ENCODE measurements at regions not wholly inside any gene's neighbourhood (a gene's known extent, or its start where the extent isn't known, plus 50 kb on each side); places are given as distances from the start of the nearest gene placed in this dataset.

- no peak for TF ChIP-seq ZNF513 (tag by site-specific recombination; IDR thresholded peaks at IDR 0.05)
- no peak for TF ChIP-seq WT1 (tag by site-specific recombination; IDR thresholded peaks at IDR 0.05)
- no peak for TF ChIP-seq ZNF16 (tag by site-specific recombination; IDR thresholded peaks at IDR 0.05; ENCODE audit: low read depth)
- no peak for TF ChIP-seq ZNF623 (tag by site-specific recombination; IDR thresholded peaks at IDR 0.05)
- TF ChIP-seq ZSCAN5A (tag by site-specific recombination; IDR thresholded peaks at IDR 0.05), result no peak
- TF ChIP-seq KLF10 (tag by site-specific recombination; IDR thresholded peaks at IDR 0.05), result no peak
- peak; percentile 58; the same call in 1 of the 2 replicates for TF ChIP-seq KLF17 (tag by site-specific recombination; IDR thresholded peaks at IDR 0.05)
- TF ChIP-seq PBX3 (CRISPR knock-in tag; IDR thresholded peaks at IDR 0.05), result no peak; the same call in 1 of the 2 replicates
- TF ChIP-seq ZNF354C (tag by site-specific recombination; IDR thresholded peaks at IDR 0.05; ENCODE audit: borderline replicate concordance, low read depth), result no peak
- no peak for TF ChIP-seq MZF1 (tag by site-specific recombination; IDR thresholded peaks at IDR 0.05; ENCODE audit: borderline replicate concordance)
- TF ChIP-seq ZIC2 (tag by site-specific recombination; IDR thresholded peaks at IDR 0.05), result no peak
- TF ChIP-seq ZNF140 (tag by site-specific recombination; IDR thresholded peaks at IDR 0.05), result no peak
- no peak for TF ChIP-seq TRIM28 (IDR thresholded peaks at IDR 0.05; ENCODE audit: borderline replicate concordance, low read length)
- no peak for TF ChIP-seq INSM2 (tag by site-specific recombination; IDR thresholded peaks at IDR 0.05)
- no peak for TF ChIP-seq ZBTB48 (tag by site-specific recombination; IDR thresholded peaks at IDR 0.05)
- no peak for TF ChIP-seq KLF8 (tag by site-specific recombination; IDR thresholded peaks at IDR 0.05)
- TF ChIP-seq ZSCAN30 (tag by site-specific recombination; IDR thresholded peaks at IDR 0.05), result no peak
- no peak for TF ChIP-seq ZBTB20 (tag by site-specific recombination; IDR thresholded peaks at IDR 0.05)
- TF ChIP-seq ZNF473 (tag by site-specific recombination; IDR thresholded peaks at IDR 0.05), result no peak
- TF ChIP-seq ZNF747 (tag by site-specific recombination; IDR thresholded peaks at IDR 0.05), result no peak
- no peak for TF ChIP-seq PRDM4 (tag by site-specific recombination; IDR thresholded peaks at IDR 0.05)
- peak; percentile 71; the same call in 1 of the 2 replicates for TF ChIP-seq ZNF2 (tag by site-specific recombination; IDR thresholded peaks at IDR 0.05)
- TF ChIP-seq ZNF366 (tag by site-specific recombination; conservative IDR thresholded peaks at IDR 0.05), result no peak
- TF ChIP-seq ZFP37 (tag by site-specific recombination; IDR thresholded peaks at IDR 0.05), result no peak
- TF ChIP-seq ZNF280C (tag by site-specific recombination; IDR thresholded peaks at IDR 0.05), result no peak
- no peak for TF ChIP-seq ZBTB49 (tag by site-specific recombination; IDR thresholded peaks at IDR 0.05; ENCODE audit: low read depth)
Measured at GRCh38 chr10:64041185-64041988, 520.2 kb downstream of the REEP3 start (continued).
